ENCODE measurements at regions not wholly inside any gene's neighbourhood (a gene's known extent, or its start where the extent isn't known, plus 50 kb on each side); places are given as distances from the start of the nearest gene placed in this dataset.

GRCh38 chr15:39499681-39500080 lies 81.2 kb upstream of the THBS1 start:
- TF ChIP-seq ZKSCAN1 (IDR thresholded peaks at IDR 0.05; ENCODE audit: low read length) (no peak), ZNF687 (CRISPR knock-in tag; IDR thresholded peaks at IDR 0.05) (no peak)
